Fibroblast of lung (primary cell): ENCODE measurements at regions not wholly inside any gene's neighbourhood (a gene's known extent, or its start where the extent isn't known, plus 50 kb on each side); places are given as distances from the start of the nearest gene placed in this dataset.

ENCODE experiments used
- DNase-seq, 2 donors: peaks; one replicate each; pipeline versions ENCODE4 v3.0.0 to v3.0.0-alpha.2; 2010; ENCODE audit warnings: low read depth in 2 of 2
- H2AFZ ChIP-seq: 2 replicates; pipeline ENCODE4 v1.5.1; 2012; ENCODE audit warnings: low read length, control low read depth, inconsistent platforms
- H3K27ac ChIP-seq: 2 replicates; pipeline ENCODE4 v1.5.1; 2011; ENCODE audit warnings: low read length, control low read depth; ENCODE audit not compliant: insufficient read depth
- H3K27me3 ChIP-seq: 2 replicates; pipeline ENCODE4 v1.5.1; 2011; ENCODE audit warnings: mild to moderate bottlenecking, low read length; ENCODE audit not compliant: control insufficient read depth, insufficient read depth
- H3K36me3 ChIP-seq: 2 replicates; pipeline ENCODE4 v1.5.1; 2011; ENCODE audit warnings: low read length; ENCODE audit not compliant: control insufficient read depth, insufficient read depth
- H3K4me1 ChIP-seq: 2 replicates; pipeline ENCODE4 v1.5.1; 2011; ENCODE audit warnings: low read length; ENCODE audit not compliant: control insufficient read depth, insufficient read depth; ENCODE audit errors: extremely low read depth
- H3K4me2 ChIP-seq: 2 replicates; pipeline ENCODE4 v1.5.1; 2011; ENCODE audit warnings: low read length, control low read depth; ENCODE audit not compliant: insufficient read depth; ENCODE audit errors: extremely low read depth
- H3K4me3 ChIP-seq, 4 experiments: fragments of 200-600 bp in 1 of 4; sonication (generic) in 1 of 4; replicated peaks in 1 of 4; 2 replicates each; pipeline ENCODE4 v1.5.1; 2011 to 2016; ENCODE audit warnings: low read length in 4 of 4, low read depth in 3 of 4, mild to moderate bottlenecking in 3 of 4, control low read depth in 2 of 4, inconsistent platforms in 1 of 4, mixed read lengths in 1 of 4; ENCODE audit not compliant: insufficient read depth in 1 of 4; ENCODE audit errors: control extremely low read depth in 1 of 4
- H3K79me2 ChIP-seq: 2 replicates; pipeline ENCODE4 v1.5.1; 2012; ENCODE audit warnings: mild to moderate bottlenecking, low read length, inconsistent platforms; ENCODE audit not compliant: control insufficient read depth, insufficient read depth
- H3K9ac ChIP-seq: 2 replicates; pipeline ENCODE4 v1.5.1; 2011; ENCODE audit warnings: mild to moderate bottlenecking, low read length, control low read depth; ENCODE audit not compliant: insufficient read depth
- H3K9me3 ChIP-seq: 2 replicates; pipeline ENCODE4 v1.5.1; 2012; ENCODE audit warnings: low read depth, low read length; ENCODE audit not compliant: control insufficient read depth, insufficient read depth
- H4K20me1 ChIP-seq: 2 replicates; pipeline ENCODE4 v1.5.1; 2011; ENCODE audit warnings: low read length; ENCODE audit not compliant: control insufficient read depth, insufficient read depth; ENCODE audit errors: extremely low read depth
- EZH2 ChIP-seq: IDR thresholded peaks from 2 replicates; pipeline ENCODE4 v1.5.1; 2012; ENCODE audit warnings: low read length, control low read depth, mild to moderate bottlenecking; ENCODE audit errors: missing control alignments
- TF ChIP-seq, protein P1 (sequence below), 2 donors: IDR thresholded peaks in 1 of 2; conservative IDR thresholded peaks in 1 of 2; 1 replicate in 1 of 2; 2 replicates in 1 of 2; pipeline ENCODE4 v1.5.1; 2011 to 2012; ENCODE audit warnings: low read length in 2 of 2, control low read depth in 1 of 2, inconsistent platforms in 1 of 2, low read depth in 1 of 2, mild to moderate bottlenecking in 1 of 2

- H3K4me2 ChIP-seq, result no peak overlapping the region
- H4K20me1 ChIP-seq, result no peaks in the 10 kb centered on the region
- no peaks in the 10 kb centered on the region for H3K79me2 ChIP-seq
- H3K4me3 ChIP-seq, result no peak overlapping the region
- no peaks in the 10 kb centered on the region for H3K4me1 ChIP-seq
- no peak overlapping the region for H3K27ac ChIP-seq
- no peaks in the 10 kb centered on the region for H3K9me3 ChIP-seq
- no peak for DNase-seq
- no peak overlapping the region for H2AFZ ChIP-seq
- H3K27me3 ChIP-seq, result no peaks in the 10 kb centered on the region
- H3K9ac ChIP-seq, result no peak overlapping the region
- no peaks in the 10 kb centered on the region for H3K36me3 ChIP-seq
- no peak for TF ChIP-seq EZH2
- TF ChIP-seq, protein P1, sequence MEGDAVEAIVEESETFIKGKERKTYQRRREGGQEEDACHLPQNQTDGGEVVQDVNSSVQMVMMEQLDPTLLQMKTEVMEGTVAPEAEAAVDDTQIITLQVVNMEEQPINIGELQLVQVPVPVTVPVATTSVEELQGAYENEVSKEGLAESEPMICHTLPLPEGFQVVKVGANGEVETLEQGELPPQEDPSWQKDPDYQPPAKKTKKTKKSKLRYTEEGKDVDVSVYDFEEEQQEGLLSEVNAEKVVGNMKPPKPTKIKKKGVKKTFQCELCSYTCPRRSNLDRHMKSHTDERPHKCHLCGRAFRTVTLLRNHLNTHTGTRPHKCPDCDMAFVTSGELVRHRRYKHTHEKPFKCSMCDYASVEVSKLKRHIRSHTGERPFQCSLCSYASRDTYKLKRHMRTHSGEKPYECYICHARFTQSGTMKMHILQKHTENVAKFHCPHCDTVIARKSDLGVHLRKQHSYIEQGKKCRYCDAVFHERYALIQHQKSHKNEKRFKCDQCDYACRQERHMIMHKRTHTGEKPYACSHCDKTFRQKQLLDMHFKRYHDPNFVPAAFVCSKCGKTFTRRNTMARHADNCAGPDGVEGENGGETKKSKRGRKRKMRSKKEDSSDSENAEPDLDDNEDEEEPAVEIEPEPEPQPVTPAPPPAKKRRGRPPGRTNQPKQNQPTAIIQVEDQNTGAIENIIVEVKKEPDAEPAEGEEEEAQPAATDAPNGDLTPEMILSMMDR (conservative IDR thresholded peaks at IDR 0.05 in 1 of 2, IDR thresholded peaks at IDR 0.05 in 1 of 2; ENCODE audit: low read depth in 1 of 2, low read length in 2 of 2), result no peak
Observed at GRCh38 chr16:54482892-54483574, 196.4 kb upstream of the IRX3 start.

GRCh38 chr16:54480429-54480828 is 193.8 kb upstream of the IRX3 start:
- Histone ChIP-seq H2AFZ (no peak overlapping the region), H3K4me2 (no peak overlapping the region), H3K27ac (no peak overlapping the region), H3K9ac (no peak overlapping the region), H3K27me3 (no peaks in the 10 kb centered on the region), H4K20me1 (no peaks in the 10 kb centered on the region), H3K9me3 (no peaks in the 10 kb centered on the region), H3K79me2 (no peaks in the 10 kb centered on the region), H3K36me3 (no peaks in the 10 kb centered on the region), H3K4me3 (no peak overlapping the region), H3K4me1 (no peaks in the 10 kb centered on the region)
- no peak for DNase-seq
- TF ChIP-seq, protein P1 (conservative IDR thresholded peaks at IDR 0.05 in 1 of 2, IDR thresholded peaks at IDR 0.05 in 1 of 2; ENCODE audit: low read depth in 1 of 2, low read length in 2 of 2), result no peak
- no peak for TF ChIP-seq EZH2

DNA sequence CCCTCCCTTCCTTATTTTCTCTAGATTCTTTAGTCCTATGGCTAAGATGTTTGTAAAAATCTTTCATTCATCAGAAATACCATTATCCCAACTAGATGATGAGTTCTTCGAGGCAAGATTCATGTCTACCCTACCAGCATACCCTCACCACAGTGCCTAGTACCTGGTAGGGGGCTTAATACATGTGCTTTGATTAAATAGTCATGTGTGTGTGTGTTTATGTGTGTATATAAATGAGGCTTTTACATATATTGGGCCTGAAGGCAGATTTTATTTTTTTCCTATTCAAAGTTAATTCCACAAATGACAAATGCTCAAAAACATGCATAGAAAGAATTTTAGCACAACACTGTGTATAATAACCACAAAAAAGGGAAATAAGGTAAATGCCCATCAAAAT is 193.0 kb upstream of the IRX3 start:
- Histone ChIP-seq H3K79me2 (no peaks in the 10 kb centered on the region), H3K9me3 (no peaks in the 10 kb centered on the region), H2AFZ (no peak overlapping the region), H3K4me3 (no peak overlapping the region), H3K27ac (no peak overlapping the region), H3K27me3 (no peaks in the 10 kb centered on the region), H3K36me3 (no peaks in the 10 kb centered on the region), H3K4me2 (no peak overlapping the region), H3K4me1 (no peaks in the 10 kb centered on the region), H3K9ac (no peak overlapping the region), H4K20me1 (no peaks in the 10 kb centered on the region)
- TF ChIP-seq, protein P1 (conservative IDR thresholded peaks at IDR 0.05 in 1 of 2, IDR thresholded peaks at IDR 0.05 in 1 of 2; ENCODE audit: low read depth in 1 of 2, low read length in 2 of 2), result no peak
- TF ChIP-seq EZH2, result no peak
- DNase-seq, result no peak
